ENCODE measurements at regions not wholly inside any gene's neighbourhood (a gene's known extent, or its start where the extent isn't known, plus 50 kb on each side); places are given as distances from the start of the nearest gene placed in this dataset.

GRCh38 chr2:24410976-24411375 lies 50.6 kb upstream of the ITSN2 start:
- no peak for TF ChIP-seq CTCF (IDR thresholded peaks at IDR 0.05)
- DNase-seq (ENCODE audit: low spot score): no peak
- Histone ChIP-seq H3K4me1 (no peaks in the 10 kb centered on the region), H3K27me3 (no peaks in the 10 kb centered on the region), H3K9me3 (no peaks in the 10 kb centered on the region), H3K4me3 (no peak overlapping the region), H3K36me3 (no peaks in the 10 kb centered on the region), H3K27ac (no peak overlapping the region)

GRCh38 chr2:24409700-24410556 lies 49.6 kb upstream of the ITSN2 start:
- Histone ChIP-seq H3K9me3 (no peaks in the 10 kb centered on the region), H3K27ac (no peak overlapping the region), H3K27me3 (no peaks in the 10 kb centered on the region), H3K4me3 (no peak overlapping the region), H3K4me1 (no peaks in the 10 kb centered on the region), H3K36me3 (no peaks in the 10 kb centered on the region)
- peak; percentile 54 to 85 for TF ChIP-seq CTCF (IDR thresholded peaks at IDR 0.05)
- DNase-seq (ENCODE audit: low spot score): peak; percentile 58

All from right atrium auricular region (tissue), 2 donors.